RWPE2 (cell line): ENCODE measurements at regions not wholly inside any gene's neighbourhood (a gene's known extent, or its start where the extent isn't known, plus 50 kb on each side); places are given as distances from the start of the nearest gene placed in this dataset.

Experiments
- ATAC-seq: fragments of 200-7000 bp; cut with Tn5 transposase; 3 replicates; pipeline ENCODE4 v1.9.1; 2021; ENCODE audit warnings: low read depth
- DNase-seq: peaks from one replicate; pipeline ENCODE4 v3.0.0-alpha.2; 2020; ENCODE audit warnings: low spot score
- H3K27ac ChIP-seq: fragments of 450-650 bp; 2 replicates; pipeline ENCODE4 v1.5.1; 2017; ENCODE audit warnings: mild to moderate bottlenecking; ENCODE audit not compliant: poor library complexity, severe bottlenecking
- H3K27me3 ChIP-seq: fragments of 250-450 bp; sonication (Bioruptor Pico); 2 replicates; pipeline ENCODE4 v1.5.1; 2021; ENCODE audit warnings: mild to moderate bottlenecking, moderate library complexity; ENCODE audit not compliant: insufficient read depth, poor library complexity, severe bottlenecking
- H3K36me3 ChIP-seq: fragments of 250-450 bp; sonication (Bioruptor Pico); 2 replicates; pipeline ENCODE4 v1.5.1; 2020; ENCODE audit warnings: low read depth, mild to moderate bottlenecking, moderate library complexity
- H3K4me1 ChIP-seq: fragments of 250-450 bp; sonication (Bioruptor Pico); 2 replicates; pipeline ENCODE4 v1.5.1; 2021; ENCODE audit warnings: mild to moderate bottlenecking, moderate library complexity; ENCODE audit not compliant: insufficient read depth, poor library complexity, severe bottlenecking
- H3K4me3 ChIP-seq: fragments of 250-450 bp; sonication (Bioruptor Pico); 2 replicates; pipeline ENCODE4 v1.5.1; 2021; ENCODE audit warnings: mild to moderate bottlenecking, moderate library complexity; ENCODE audit not compliant: severe bottlenecking
- H3K9me3 ChIP-seq: fragments of 250-450 bp; sonication (Bioruptor Pico); 2 replicates; pipeline ENCODE4 v1.5.1; 2021; ENCODE audit warnings: mild to moderate bottlenecking, moderate library complexity; ENCODE audit not compliant: severe bottlenecking
- TF ChIP-seq, protein P1 (sequence below): fragments of 450-650 bp; IDR thresholded peaks from one replicate; pipeline ENCODE4 v1.5.1; 2017; ENCODE audit warnings: mild to moderate bottlenecking, moderate library complexity; ENCODE audit not compliant: poor library complexity, severe bottlenecking

DNA sequence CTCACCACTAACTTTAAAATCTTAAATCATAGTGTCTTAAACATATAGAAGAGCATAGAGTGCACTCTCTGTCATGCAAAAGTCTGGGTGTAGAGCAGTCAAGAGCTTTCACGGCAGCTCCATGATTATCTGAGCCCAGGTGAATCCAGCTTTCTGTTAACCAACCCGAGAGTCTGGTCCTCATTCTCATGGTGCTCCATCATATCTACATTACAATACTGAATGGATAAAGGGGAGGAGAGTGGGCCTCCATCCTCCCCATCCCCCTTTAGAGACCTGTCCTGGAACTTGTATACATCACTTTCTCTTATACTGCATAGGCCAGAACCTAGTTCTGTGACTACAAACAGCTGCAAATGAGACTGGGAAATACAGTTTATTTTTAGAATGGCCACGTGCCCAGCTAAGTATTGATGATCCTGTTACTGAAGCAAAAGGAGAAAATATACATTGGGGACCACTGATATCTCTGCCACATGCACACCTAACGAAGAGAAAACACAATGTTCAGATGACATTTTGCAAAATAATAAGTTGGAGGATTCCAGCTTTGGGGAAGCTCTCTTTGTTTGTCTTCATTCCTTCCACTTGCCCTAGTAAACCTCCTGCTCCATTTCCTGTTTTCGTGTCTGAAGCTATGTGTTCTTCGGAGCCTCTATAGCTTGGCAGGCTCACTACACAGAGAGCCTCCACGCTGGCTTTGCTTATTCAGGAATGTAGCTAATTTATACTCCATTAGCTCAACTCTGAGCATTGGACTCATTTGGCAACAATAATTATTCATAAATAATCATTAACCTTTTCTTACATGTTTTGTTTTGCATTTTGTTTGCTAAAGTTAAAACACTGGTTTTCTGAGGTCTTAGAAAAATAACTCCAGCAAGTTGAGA, 110.1 kb downstream of the IYD start:
- Histone ChIP-seq H3K27ac (no peak overlapping the region), H3K27me3 (no peaks in the 10 kb centered on the region), H3K4me3 (no peak overlapping the region), H3K4me1 (no peaks in the 10 kb centered on the region), H3K9me3 (peaks cover 2% of the 10 kb centered on the region), H3K36me3 (no peaks in the 10 kb centered on the region)
- TF ChIP-seq, protein P1, sequence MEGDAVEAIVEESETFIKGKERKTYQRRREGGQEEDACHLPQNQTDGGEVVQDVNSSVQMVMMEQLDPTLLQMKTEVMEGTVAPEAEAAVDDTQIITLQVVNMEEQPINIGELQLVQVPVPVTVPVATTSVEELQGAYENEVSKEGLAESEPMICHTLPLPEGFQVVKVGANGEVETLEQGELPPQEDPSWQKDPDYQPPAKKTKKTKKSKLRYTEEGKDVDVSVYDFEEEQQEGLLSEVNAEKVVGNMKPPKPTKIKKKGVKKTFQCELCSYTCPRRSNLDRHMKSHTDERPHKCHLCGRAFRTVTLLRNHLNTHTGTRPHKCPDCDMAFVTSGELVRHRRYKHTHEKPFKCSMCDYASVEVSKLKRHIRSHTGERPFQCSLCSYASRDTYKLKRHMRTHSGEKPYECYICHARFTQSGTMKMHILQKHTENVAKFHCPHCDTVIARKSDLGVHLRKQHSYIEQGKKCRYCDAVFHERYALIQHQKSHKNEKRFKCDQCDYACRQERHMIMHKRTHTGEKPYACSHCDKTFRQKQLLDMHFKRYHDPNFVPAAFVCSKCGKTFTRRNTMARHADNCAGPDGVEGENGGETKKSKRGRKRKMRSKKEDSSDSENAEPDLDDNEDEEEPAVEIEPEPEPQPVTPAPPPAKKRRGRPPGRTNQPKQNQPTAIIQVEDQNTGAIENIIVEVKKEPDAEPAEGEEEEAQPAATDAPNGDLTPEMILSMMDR, result no peak
- ATAC-seq, result no peak
- DNase-seq, result no peak

- ATAC-seq (no peak), DNase-seq (no peak)
- no peaks in the 10 kb centered on the region for H3K36me3 ChIP-seq
- H3K4me3 ChIP-seq, result no peak overlapping the region
- H3K27ac ChIP-seq, result no peak overlapping the region
- no peaks in the 10 kb centered on the region for H3K4me1 ChIP-seq
- TF ChIP-seq, protein P1, result no peak
- H3K9me3 ChIP-seq, result peaks cover 2% of the 10 kb centered on the region
- H3K27me3 ChIP-seq, result no peaks in the 10 kb centered on the region
Measured at GRCh38 chr6:150482883-150483409, 114.1 kb downstream of the IYD start.

GRCh38 chr6:150485161-150485958, 114.3 kb upstream of the PLEKHG1 start:
- H3K27me3 ChIP-seq, result no peaks in the 10 kb centered on the region
- DNase-seq (no peak), ATAC-seq (no peak)
- peaks cover 3% of the 10 kb centered on the region for H3K4me1 ChIP-seq
- H3K4me3 ChIP-seq, result no peak overlapping the region
- H3K36me3 ChIP-seq, result no peaks in the 10 kb centered on the region
- TF ChIP-seq, protein P1, result no peak
- H3K27ac ChIP-seq, result no peak overlapping the region
- H3K9me3 ChIP-seq, result no peaks in the 10 kb centered on the region

DNA sequence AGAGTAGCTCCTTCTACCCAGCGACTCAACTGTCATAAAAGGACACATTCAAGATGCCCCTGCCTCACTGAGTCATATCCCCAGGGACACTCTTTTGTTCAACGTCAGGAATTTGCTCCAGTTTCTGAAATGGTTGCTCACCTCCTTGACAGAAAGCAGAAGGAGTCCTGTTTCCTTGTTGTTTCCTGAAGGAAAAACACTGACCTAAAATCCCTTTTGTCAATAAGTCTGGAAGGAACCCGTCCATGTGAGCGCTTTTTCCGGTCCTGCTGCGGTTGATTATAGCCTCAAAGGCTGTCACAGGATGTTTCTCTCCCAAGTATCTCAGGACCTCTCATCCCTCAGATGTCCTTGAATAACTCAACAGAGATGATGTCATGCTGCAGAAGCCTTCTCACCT, 113.6 kb upstream of the PLEKHG1 start:
- H3K4me1 ChIP-seq, result peaks cover 9% of the 10 kb centered on the region
- H3K27me3 ChIP-seq, result no peaks in the 10 kb centered on the region
- no peak for DNase-seq
- no peaks in the 10 kb centered on the region for H3K36me3 ChIP-seq
- no peak overlapping the region for H3K27ac ChIP-seq
- no peak overlapping the region for H3K4me3 ChIP-seq
- ATAC-seq, result no peak
- TF ChIP-seq, protein P1, result no peak
- H3K9me3 ChIP-seq, result no peaks in the 10 kb centered on the region
